CD4-positive, alpha-beta T cell treated with Interleukin-17A for 4 hours (primary cell): ENCODE measurements at regions not wholly inside any gene's neighbourhood (a gene's known extent, or its start where the extent isn't known, plus 50 kb on each side); places are given as distances from the start of the nearest gene placed in this dataset.

ENCODE experiments used
- DNase-seq: peaks from one replicate; pipeline ENCODE4 v3.0.0-alpha.2; 2020; ENCODE audit warnings: mixed read lengths

- peak; percentile 35 for DNase-seq
Measured at GRCh38 chr2:8543383-8544170, 138.3 kb upstream of the ID2 start.

DNA sequence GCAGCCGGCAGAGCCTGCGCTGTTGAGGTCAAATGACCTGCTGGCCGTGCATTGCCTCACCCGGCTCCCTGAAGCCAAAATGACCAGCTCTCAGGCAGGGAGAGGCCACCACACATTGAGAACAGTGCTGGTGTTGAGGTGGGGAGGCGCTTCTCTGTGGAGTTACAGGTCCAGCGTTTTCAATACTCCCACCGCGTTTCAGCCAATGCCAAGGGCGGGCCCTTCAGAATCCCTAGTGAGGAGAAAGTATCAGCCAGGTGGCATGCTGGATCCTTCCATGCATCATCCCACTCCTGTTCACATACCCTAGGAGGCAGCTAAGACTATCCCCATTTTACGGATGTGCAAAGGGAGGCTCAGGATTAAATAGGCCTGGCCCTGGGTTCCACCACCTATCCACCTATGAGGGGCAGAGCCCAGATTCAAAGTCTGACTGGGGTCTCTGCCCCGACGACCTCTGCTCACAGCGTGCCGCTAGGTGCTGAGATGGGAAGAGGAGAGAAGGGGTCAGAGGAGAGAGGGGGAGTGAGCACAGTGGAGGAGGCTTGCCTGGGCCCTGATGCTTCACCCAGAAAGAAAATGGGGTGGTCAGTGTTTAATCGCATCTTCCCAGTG lies 137.6 kb upstream of the ID2 start:
- DNase-seq = no peak

DNA sequence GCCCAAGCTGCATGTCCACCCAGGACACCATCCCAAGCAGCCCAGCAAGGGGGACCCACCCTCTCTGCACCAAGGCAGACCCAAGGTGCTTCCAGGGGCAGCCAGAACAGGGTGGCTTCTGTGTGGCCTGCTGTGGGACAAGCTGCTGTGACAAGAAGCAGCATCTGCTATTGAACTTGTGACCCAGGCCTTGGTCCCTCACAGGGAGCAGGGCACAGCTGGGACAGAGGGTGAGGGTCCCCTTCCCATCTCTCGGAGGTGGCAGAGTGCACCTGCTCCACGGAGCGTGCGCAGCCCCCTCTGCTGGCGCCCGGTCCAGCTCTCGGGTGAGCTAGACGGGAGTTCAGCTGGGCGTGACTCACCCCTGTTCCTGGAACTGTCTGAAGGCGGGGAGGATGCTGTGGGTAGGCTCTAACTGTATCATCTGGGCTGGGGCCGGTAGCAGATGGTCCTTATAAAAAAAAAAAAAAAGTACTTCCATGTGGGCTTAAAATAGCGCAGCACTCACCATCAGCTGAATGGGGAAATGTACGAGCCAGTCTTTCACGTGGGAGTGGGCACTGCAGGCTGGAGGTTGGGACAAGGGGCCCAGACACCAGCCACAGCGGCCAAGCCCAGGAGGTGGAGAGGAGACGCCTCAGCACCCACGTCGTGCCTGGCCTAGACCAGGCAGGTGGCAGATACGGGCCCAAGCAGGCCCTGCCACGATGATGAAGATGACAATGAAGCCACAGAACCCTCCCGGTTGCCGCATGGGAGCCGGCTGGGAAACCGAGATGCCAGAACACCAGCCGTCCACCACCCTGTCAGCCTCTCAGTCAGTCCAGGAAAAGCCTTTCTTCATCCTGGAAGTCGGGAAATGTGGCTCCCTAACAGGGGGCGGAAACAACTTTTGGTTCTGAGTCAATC lies 136.8 kb upstream of the ID2 start:
- peak; percentile 82 for DNase-seq

GRCh38 chr2:8545695-8546611 lies 135.9 kb upstream of the ID2 start:
- no peak for DNase-seq

DNA sequence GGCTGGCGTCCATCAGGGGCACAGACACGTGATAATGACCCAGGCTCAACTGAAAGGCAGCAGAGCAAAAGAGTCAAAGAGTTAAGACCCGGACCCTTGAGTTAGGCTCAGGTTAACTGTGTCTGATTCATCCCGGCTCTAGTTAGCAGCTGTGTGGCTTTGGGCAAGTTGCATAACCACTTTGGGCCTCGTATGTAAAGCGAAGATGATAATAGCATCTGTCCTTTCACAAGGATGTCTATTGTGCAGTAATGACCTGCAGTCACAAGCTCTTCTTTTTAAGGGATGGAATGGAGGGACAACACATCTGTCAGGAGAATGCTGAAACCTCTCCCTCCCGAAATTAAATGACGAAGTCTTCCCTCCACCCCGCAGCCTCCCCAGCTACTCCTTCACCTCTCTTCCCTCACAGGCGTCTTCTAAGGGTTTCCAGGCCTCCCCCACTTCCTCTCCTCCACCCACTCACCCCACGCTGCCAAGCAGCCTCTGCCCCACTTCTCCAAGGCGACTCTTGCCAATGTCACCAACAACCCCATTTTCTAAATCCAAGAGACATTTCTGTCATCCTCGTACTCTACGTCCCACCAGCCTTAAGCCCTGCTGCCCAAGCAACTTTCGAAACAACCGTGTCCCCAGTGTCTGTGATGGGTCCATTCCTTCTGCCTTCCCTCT lies 135.1 kb upstream of the ID2 start:
- DNase-seq = no peak

GRCh38 chr2:8547284-8548064 lies 134.4 kb upstream of the ID2 start:
- DNase-seq = no peak

DNA sequence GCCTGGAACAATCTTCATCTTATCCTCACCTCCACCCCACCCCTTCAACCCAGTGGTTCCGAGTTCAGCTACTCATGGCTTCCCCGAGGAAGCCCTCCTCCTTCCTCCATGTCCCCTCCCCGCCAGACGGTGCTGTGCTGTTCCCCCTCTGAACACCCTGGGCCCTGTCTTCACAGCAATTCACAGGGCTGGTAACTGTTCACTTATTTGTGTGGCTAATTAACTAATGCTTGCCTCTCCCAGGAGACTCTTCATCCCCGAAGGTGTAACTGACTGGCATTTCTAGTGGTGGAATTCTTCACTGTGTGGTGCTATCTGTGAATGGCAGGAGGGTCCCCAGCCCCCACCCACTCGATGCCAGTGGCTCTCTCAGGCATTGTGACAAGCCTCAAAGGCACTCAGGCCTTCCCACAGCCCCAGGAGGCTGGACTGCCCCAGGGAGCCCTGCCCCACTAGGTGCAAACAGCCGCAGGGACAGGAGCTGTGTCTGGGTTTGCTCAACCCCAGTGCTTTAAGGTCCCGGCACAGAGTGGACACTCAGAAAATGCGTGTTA lies 133.7 kb upstream of the ID2 start:
- DNase-seq = no peak

- no peak for DNase-seq
Measured at GRCh38 chr2:8548619-8549150, 133.2 kb upstream of the ID2 start.

GRCh38 chr2:8549273-8549922 lies 132.5 kb upstream of the ID2 start:
- DNase-seq = no peak

GRCh38 chr2:8549942-8550341 lies 131.9 kb upstream of the ID2 start:
- DNase-seq = no peak

- DNase-seq = no peak
Measured at GRCh38 chr2:8550481-8550880, 131.4 kb upstream of the ID2 start.

DNA sequence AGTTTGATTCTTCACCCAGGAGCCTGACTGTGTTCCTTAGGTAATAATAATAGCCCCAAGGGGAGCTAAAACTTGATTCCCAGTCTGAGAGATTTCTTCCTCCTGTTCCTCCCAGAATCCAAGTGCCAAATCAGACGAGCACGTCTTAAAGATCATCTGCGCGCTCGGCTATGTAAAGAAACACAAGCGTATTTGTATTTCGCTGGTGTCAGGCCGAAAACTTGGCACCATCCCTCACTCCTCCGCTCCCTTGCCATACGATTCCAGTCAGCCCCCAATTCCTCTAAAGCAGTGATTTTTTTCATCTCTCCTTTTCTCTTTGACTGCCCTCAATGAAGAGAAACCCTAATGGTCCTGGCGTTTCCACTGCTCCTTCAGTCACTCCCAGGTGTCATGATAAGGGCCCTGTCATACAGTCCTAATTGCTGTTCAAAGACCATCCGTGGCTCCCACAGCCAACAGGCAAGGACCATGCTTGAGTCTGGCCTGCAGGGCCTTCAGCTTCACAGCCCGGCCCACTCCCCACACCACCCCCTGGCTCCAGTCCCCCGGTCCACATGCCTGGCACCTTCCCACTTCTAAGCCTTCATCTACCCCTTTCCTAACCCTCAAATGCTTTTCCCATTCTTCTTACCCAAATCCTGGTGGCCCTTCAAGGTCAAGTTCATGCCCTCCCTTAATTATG lies 130.8 kb upstream of the ID2 start:
- DNase-seq = no peak

GRCh38 chr2:8551622-8552074 lies 130.2 kb upstream of the ID2 start:
- no peak for DNase-seq

- no peak for DNase-seq
Measured at GRCh38 chr2:8552293-8552801, 129.5 kb upstream of the ID2 start.

GRCh38 chr2:8553643-8554042 lies 128.2 kb upstream of the ID2 start:
- DNase-seq = no peak

GRCh38 chr2:8554296-8554806 lies 127.5 kb upstream of the ID2 start:
- DNase-seq = no peak

DNA sequence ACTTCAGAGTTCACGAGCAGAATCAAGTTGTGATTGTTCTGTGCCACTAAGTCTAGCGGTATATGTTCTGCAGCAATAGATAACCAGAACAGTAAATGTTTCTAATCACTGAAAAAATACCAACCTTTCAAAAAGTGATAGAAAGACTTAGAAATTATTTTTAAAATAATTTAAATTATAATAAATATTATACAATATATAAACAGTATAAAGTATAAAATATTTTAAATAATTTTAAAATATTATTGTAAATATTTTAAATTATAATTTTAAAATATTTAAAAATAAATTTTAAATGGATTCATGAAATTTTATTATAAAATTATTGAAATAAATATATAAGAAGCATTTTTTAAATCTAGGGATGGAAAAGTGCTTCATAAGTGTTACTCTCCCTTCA lies 126.3 kb upstream of the ID2 start:
- DNase-seq = no peak

DNA sequence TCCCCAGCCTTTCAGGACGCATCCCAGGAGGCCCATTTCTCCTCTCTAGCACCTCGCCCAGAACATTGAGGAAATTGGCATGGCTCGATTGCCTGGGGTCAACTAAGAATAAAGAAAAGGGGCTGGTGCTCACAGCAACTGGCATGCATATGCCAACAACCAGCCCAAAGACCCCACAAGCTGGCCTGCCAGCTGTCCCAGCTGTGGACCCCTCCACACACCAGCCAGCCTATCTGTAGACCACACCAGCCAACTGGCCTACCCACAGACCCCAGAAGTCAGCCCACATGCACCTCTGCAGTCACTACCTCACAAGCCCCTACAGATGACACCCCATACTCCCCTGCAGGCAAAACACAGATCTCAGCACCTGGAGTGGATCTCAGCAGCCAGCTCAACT lies 123.8 kb upstream of the ID2 start:
- DNase-seq = no peak

- DNase-seq = no peak
Measured at GRCh38 chr2:8558956-8559355, 122.9 kb upstream of the ID2 start.
